Stimulated activated CD4-positive, alpha-beta T cell treated with anti-CD3 and anti-CD28 coated beads, TNF-alpha, amount 100 ng/mL, for 24 hours (primary cell): ENCODE measurements at regions not wholly inside any gene's neighbourhood (a gene's known extent, or its start where the extent isn't known, plus 50 kb on each side); places are given as distances from the start of the nearest gene placed in this dataset.

Experiments
- DNase-seq, 3 experiments: peaks; one replicate each; pipeline ENCODE4 v3.0.0-alpha.2; 2020; ENCODE audit warnings: low read depth in 3 of 3

- no peak for DNase-seq
Measured at GRCh38 chr10:63744060-63744941, 223.1 kb downstream of the REEP3 start.

GRCh38 chr10:63749915-63750314 is 228.7 kb downstream of the REEP3 start:
- DNase-seq, result no peak

- DNase-seq, result no peak
Measured at GRCh38 chr10:63751836-63752235, 230.6 kb downstream of the REEP3 start.

- DNase-seq, result no peak
Measured at GRCh38 chr10:63752318-63752717, 231.1 kb downstream of the REEP3 start.

- no peak for DNase-seq
Measured at GRCh38 chr10:63753808-63754207, 232.6 kb downstream of the REEP3 start.

GRCh38 chr10:63755441-63755840 is 234.2 kb downstream of the REEP3 start:
- no peak for DNase-seq

- DNase-seq, result no peak
Measured at GRCh38 chr10:63757067-63757466, 235.9 kb downstream of the REEP3 start.

- no peak for DNase-seq
Measured at GRCh38 chr10:63758080-63758479, 236.9 kb downstream of the REEP3 start.

- DNase-seq, result no peak
Measured at GRCh38 chr10:63759335-63759734, 238.1 kb downstream of the REEP3 start.

- DNase-seq, result no peak
Measured at GRCh38 chr10:63760034-63760707, 239.0 kb downstream of the REEP3 start.

GRCh38 chr10:63760708-63761047 is 239.5 kb downstream of the REEP3 start:
- no peak for DNase-seq

- no peak for DNase-seq
Measured at GRCh38 chr10:63761243-63761642, 240.0 kb downstream of the REEP3 start.

GRCh38 chr10:63763744-63764143 is 242.5 kb downstream of the REEP3 start:
- DNase-seq, result no peak

GRCh38 chr10:63765126-63765525 is 243.9 kb downstream of the REEP3 start:
- no peak for DNase-seq

GRCh38 chr10:63766745-63767137 is 245.5 kb downstream of the REEP3 start:
- no peak for DNase-seq

GRCh38 chr10:63767138-63767801 is 246.1 kb downstream of the REEP3 start:
- no peak for DNase-seq

GRCh38 chr10:63769367-63769766 is 248.2 kb downstream of the REEP3 start:
- DNase-seq, result no peak

- DNase-seq, result no peak
Measured at GRCh38 chr10:63770523-63770922, 249.3 kb downstream of the REEP3 start.

- DNase-seq, result no peak
Measured at GRCh38 chr10:63772491-63772890, 251.3 kb downstream of the REEP3 start.

- no peak for DNase-seq
Measured at GRCh38 chr10:63773106-63773505, 251.9 kb downstream of the REEP3 start.

- DNase-seq, result no peak
Measured at GRCh38 chr10:63773962-63774361, 252.8 kb downstream of the REEP3 start.

- no peak for DNase-seq
Measured at GRCh38 chr10:63780101-63780500, 258.9 kb downstream of the REEP3 start.

GRCh38 chr10:63781226-63781625 is 260.0 kb downstream of the REEP3 start:
- DNase-seq, result no peak
